ENCODE measurements at regions not wholly inside any gene's neighbourhood (a gene's known extent, or its start where the extent isn't known, plus 50 kb on each side); places are given as distances from the start of the nearest gene placed in this dataset.
"Not testable (repeated sequence)": the region's sequence is repeated elsewhere in the genome, so short reads cannot be mapped to it uniquely, and the experiment has no call there.

DNA sequence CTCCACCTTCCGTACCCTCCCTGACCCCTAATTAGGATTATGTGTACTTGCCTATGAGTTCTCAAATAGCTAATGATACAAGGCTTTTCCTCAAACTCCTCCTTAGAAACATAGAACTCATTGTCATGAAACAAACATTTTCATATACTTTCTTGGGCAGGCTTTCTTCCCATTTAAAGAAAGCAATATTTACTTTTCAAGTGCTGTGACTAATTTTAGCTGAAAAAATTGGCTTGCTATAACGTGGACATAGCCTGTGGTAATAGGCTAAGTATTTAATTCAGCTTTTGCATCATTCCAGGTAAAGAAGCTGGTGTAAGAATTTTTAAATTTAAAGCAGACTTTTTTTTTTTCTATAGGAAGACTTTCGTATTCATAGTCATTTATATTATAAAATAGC, 208.7 kb downstream of the SOX2 start:
- DNase-seq (no peak), ATAC-seq (no peak)

GRCh38 chr3:181921220-181921619, 209.5 kb downstream of the SOX2 start:
- DNase-seq: no peak
- no peak for ATAC-seq

DNA sequence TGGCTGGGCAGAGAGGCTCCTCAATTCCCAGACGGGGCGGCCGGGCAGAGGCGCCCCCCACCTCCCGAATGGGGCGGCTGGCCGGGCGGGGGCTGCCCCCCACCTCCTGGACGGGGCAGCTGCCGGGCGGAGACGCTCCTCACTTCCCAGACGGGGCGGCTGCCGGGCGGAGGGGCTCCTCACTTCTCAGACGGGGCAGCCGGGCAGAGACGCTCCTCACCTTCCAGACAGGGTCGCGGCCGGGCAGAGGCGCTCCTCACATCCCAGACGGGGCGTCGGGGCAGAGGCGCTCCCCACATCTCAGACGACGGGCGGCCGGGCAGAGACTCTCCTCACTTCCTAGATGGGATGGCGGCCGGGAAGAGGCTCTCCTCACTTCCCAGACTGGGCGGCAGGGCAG, 214.1 kb downstream of the SOX2 start:
- not testable (repeated sequence) for ATAC-seq, DNase-seq

- DNase-seq: no peak
- ATAC-seq: no peak
Measured at GRCh38 chr3:181929501-181929900, 217.8 kb downstream of the SOX2 start.

DNA sequence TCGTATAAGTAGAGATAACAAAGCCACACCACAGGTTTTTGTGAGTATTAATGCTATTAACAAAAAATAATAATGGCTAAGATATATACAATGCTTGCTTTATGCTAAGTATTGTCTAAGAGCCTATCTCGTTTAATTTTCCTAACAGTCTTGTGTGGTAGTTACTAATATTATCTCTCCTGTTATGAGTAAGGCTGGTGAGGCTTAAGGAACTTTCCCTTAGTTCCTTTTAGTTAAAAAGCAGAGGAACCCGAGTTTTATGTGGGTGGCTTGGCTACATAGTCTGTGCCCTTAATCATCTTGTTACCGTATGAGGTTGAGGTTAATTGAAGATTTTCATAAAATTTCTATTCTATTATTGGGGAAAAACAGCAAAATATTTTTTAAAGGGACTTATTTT, 218.4 kb downstream of the SOX2 start:
- no peak for DNase-seq
- ATAC-seq: no peak

DNA sequence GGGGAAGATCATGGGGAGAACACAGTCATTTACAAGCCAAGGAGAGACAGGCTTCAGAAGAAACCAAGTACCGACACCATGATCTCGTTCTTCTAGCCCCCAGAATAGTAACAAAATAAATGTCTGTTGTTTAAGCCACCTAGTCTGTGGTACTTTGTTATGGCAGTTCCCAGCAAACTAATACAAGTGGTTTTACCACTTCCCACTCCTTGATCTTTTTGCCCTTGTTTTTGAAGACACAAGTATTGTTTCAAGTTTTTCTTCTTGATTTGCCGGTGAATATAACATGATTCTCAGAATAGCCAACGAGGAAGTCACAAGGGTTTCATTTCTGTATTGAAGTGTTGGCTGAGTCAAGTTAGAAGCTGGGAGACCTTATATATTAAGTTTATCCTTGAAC, 220.3 kb downstream of the SOX2 start:
- DNase-seq (no peak), ATAC-seq (no peak)

DNA sequence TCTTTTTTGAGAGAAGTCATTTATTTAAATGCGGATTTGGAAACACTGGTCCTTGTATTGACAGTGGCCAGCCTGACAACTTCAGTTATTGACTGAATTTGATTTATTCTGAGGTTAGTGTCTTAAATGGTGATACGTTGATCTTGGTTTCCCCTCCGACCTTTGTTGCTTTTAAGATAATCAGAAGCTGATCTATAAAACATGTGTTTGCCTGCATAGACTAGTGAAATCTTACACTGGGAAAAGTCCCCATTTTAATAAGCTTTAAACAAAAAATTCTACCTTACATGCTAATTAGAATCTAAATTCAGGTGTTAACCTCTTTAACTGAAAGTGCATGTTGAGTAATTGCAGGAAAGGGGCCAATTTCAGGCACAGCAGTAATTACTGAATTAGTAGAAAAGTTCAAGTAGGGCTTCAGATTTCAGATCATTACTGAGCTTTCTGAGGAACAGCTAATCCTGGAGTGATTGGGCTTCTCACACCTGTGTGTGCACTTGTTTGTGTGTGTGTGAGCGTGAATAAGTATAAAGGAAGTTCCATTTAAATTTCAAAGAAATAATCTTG, 221.4 kb downstream of the SOX2 start:
- ATAC-seq: no peak

GRCh38 chr3:181935915-181936314, 224.2 kb downstream of the SOX2 start:
- DNase-seq (no peak), ATAC-seq (no peak)

More for the DNA sequence above, 221.4 kb downstream of the SOX2 start:
- DNase-seq: no peak

- ATAC-seq (no peak), DNase-seq (no peak)
Measured at GRCh38 chr3:181936774-181937173, 225.0 kb downstream of the SOX2 start.

GRCh38 chr3:181938580-181938979, 226.9 kb downstream of the SOX2 start:
- DNase-seq, ATAC-seq: not testable (repeated sequence)

DNA sequence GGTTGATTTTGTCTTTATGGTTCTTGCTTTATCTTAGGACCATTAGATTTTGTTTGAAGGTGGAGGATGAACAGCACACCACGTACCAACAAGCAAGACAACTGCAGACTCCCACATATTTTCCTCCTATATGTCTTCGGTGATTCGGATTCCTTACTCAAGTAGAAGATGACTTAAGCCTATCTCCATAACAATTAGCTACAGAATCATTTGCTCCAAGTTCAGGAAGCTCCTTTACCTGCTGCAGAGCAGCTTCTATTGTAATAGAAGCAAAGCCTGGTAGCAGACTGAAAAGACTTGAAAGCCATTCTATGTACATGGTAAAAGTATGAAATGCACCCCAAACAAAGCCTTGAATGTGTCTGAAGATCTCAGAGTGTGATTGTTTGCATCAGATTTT, 229.0 kb downstream of the SOX2 start:
- no peak for ATAC-seq

DNA sequence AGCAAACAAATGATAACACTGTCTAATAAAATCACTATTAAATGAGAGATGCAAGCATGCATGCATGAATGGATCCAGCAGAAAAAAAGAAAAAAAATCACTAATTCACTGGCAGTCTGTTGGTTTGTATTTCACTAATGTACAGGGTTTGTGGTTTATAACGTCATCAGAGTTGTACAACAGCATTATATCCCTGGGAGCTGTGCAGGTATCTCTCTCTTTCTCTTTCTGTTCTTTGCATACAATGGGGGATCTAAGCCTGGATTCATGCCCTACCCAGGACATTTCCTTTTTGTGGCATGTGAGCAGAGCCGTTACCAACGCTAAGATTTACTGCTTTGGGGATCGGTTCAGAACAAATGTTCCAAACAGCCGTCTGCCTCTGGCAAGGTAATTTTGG, 229.5 kb downstream of the SOX2 start:
- ATAC-seq (no peak), DNase-seq (no peak)

More for the DNA sequence above, 229.0 kb downstream of the SOX2 start:
- DNase-seq: no peak

- ATAC-seq (no peak), DNase-seq (no peak)
Measured at GRCh38 chr3:181943285-181943684, 231.6 kb downstream of the SOX2 start.

DNA sequence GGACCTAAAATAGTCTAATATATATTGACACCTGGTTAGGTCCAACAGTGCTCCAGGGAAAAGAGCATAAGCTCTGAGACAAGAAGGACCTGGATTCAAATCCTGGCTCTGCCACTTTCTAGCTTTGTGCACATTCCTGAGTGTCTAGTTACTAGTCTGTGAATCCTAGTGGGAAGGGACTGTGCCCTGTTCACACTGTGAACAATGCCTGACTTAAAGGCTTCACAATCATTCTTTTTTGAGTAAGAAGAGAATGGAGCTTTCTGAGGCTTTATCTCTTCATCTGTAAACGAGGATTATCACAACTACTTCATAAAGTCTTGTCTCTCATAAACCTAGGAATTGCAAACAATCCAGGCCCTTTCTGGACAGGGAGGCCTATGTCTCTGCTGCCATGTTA, 235.9 kb downstream of the SOX2 start:
- ATAC-seq: no peak
- DNase-seq: no peak

DNA sequence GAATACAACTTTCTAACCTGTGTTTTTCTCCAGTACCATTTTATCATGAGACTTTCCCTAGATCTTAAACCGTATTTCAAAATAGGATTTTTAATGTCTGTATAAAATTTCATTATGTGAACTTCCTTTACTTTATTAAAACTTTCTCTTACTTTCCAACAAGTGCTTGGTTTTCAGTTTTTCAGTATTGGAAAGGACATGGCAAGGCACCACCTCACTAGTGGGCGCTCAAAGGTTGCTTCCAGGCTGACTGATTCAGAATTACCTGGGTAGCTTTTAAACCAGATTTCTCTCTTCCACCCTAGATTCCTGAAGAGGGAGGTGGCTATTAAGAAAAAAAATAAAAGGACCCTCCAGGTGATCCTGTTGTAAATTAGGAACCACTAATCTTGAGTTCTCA, 236.6 kb downstream of the SOX2 start:
- DNase-seq (no peak), ATAC-seq (no peak)

- no peak for DNase-seq
- ATAC-seq: no peak
Measured at GRCh38 chr3:181952221-181952620, 240.5 kb downstream of the SOX2 start.

DNA sequence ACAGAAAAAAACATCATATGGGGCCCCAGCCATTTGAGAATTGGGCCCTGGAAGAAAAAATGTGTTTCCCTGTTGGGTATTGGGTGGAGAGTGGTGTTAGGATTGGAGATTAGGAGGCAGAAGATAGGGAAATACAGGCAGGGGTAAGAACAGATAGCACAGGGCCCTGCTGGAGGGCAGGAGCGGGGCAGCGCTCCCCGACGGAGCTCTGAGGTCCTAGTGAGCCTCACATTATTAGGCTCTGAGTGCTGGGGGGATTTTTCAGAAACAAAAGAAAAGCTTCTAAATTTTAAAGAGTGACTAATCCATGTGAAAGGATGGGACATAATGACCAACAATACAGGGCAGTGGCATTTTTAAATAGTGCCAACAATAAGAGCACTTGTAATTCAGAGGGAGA, 241.2 kb downstream of the SOX2 start:
- ATAC-seq (no peak), DNase-seq (no peak)

DNA sequence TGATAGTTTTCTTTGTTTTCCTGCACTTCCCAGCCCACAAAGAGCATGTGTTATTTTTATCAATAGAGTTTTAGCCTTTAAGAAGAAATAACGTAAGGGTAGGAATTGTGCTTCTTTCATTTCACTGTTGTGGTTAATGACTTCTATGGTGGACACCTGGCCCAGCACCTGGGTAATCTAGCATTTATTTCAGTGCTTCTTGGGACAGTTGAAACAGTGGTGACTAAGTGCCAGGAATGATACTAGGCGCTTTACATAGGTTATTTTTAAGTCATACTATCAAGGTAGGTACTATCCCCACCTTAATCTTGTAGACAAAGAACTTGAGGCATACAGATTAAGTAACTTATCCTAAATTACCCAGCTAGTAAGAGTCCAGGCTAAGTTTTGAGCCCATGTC, 243.8 kb downstream of the SOX2 start:
- DNase-seq (no peak), ATAC-seq (no peak)

DNA sequence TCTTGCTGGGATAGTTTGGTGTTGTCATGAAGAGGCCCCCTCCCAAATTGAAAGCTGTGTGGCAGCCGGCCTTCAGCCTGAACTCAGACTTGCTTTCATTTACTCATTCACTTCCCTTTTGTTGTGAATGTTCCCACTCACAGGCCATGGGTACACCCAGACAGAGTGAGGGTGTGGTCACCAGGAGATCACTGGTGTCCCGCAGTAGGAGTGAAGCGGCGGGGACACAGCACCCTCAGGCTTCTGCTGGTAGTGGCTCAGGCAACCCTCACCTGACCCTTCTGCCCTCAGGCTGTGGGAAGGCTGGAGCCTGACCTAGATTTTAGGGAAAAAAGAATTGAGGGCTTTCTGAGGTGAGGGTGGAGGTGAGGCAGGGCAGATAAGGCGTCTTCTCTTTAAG, 244.4 kb downstream of the SOX2 start:
- ATAC-seq (no peak), DNase-seq (no peak)

GRCh38 chr3:181966393-181966792, 254.7 kb downstream of the SOX2 start:
- no peak for ATAC-seq
- DNase-seq: no peak

DNA sequence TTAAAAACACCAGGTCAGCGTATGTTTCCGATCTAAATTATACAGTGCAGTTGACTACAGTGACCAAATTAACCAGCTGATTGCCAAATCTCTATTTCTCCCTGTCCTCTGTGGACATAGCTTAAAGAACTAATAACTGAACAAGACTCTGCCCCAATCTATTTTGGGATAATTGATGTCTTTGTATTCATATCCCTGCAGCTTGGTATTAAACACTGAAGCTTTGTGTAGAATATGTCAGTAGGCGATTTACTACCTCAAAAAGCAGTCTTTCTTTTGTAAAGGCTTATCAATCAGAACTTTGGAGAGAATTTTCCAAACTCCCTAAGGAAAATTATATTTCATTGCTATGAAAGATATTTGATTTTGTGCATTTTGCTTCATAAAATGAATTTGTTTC, 258.2 kb downstream of the SOX2 start:
- DNase-seq (no peak), ATAC-seq (no peak)

GRCh38 chr3:181971424-181971823, 259.7 kb downstream of the SOX2 start:
- no peak for DNase-seq
- no peak for ATAC-seq

GRCh38 chr3:181974198-181974597, 262.5 kb downstream of the SOX2 start:
- DNase-seq (no peak), ATAC-seq (no peak)

DNA sequence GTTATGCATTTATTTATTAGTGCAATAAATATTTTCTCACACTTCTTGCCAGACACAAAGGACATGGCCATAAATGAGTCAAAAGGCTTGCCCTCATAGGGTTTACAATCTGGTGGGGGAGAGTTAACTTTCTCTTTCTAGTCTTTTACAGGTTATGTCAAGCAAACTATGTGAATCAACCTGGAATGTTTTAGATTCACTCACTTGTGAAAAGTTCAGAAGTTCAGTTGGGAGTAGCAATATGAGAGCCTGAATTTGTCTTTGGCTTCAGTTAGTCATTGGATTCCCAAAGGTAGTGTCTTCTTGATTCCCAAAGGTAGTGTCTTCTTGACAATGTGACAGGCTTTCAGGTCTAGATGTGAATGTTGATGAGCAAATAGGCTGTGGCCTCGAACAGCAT, 264.8 kb downstream of the SOX2 start:
- no peak for DNase-seq
- ATAC-seq: no peak

DNA sequence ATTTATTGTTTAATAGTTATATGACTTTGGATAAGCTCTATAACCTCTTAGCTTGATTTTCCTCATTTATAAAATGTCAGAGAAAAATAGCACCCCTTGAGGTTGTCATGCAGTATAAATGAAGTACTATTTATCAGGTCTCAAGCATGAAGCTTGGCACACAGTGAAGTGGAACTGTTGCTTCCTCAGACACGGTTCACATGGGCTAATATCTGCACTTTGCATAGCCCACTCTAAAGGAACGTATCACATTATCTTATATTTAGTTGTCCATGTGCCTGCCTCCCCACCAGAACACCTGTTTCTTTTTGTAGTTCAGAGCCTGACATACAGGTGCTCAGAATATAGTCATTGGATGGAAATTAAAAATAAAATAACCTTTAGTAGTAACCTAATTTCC, 273.7 kb downstream of the SOX2 start:
- DNase-seq (no peak), ATAC-seq (no peak)

Measured in stimulated activated naive CD8-positive, alpha-beta T cell treated with anti-CD3 and anti-CD28 coated beads, Interleukin-15, Interleukin-2, amounts not matched to agents 100 U/mL and 50 U/mL, for 24 hours (primary cell).